HG03558 (cell line): ENCODE measurements at regions not wholly inside any gene's neighbourhood (a gene's known extent, or its start where the extent isn't known, plus 50 kb on each side); places are given as distances from the start of the nearest gene placed in this dataset.
"Not testable (repeated sequence)": the region's sequence is repeated elsewhere in the genome, so short reads cannot be mapped to it uniquely, and the experiment has no call there.

Experiments
- ATAC-seq: cut with Tn5 transposase; IDR thresholded peaks from one replicate; pipeline ENCODE4 v1.9.1; 2021; ENCODE audit warnings: moderate number of reproducible peaks; ENCODE audit not compliant: unreplicated experiment; ENCODE audit errors: extremely low read depth

- no peak for ATAC-seq
Observed at GRCh38 chr2:122713800-122714199, 958.3 kb downstream of the TSN start.

GRCh38 chr2:122720822-122721221 lies 965.4 kb downstream of the TSN start:
- ATAC-seq = not testable (repeated sequence)

GRCh38 chr2:122734766-122735424 lies 979.4 kb downstream of the TSN start:
- no peak for ATAC-seq

GRCh38 chr2:122736279-122736678 lies 980.8 kb downstream of the TSN start:
- ATAC-seq = no peak

GRCh38 chr2:122737429-122738077 lies 982.1 kb downstream of the TSN start:
- ATAC-seq = peak; percentile 72

GRCh38 chr2:122739732-122740593 lies 984.5 kb downstream of the TSN start:
- no peak for ATAC-seq

GRCh38 chr2:122740594-122740948 lies 985.1 kb downstream of the TSN start:
- ATAC-seq = no peak

GRCh38 chr2:122741403-122741802 lies 986.0 kb downstream of the TSN start:
- ATAC-seq = no peak

- ATAC-seq = no peak
Observed at GRCh38 chr2:122743021-122743675, 987.7 kb downstream of the TSN start.

GRCh38 chr2:122745603-122746002 lies 990.2 kb downstream of the TSN start:
- ATAC-seq = no peak

GRCh38 chr2:122747670-122748069 lies 992.2 kb downstream of the TSN start:
- no peak for ATAC-seq

- ATAC-seq = no peak
Observed at GRCh38 chr2:122748552-122749011, 993.1 kb downstream of the TSN start.

- no peak for ATAC-seq
Observed at GRCh38 chr2:122749405-122749804, 994.0 kb downstream of the TSN start.

GRCh38 chr2:122750095-122750494 lies 994.6 kb downstream of the TSN start:
- no peak for ATAC-seq

GRCh38 chr2:122750808-122751207 lies 995.4 kb downstream of the TSN start:
- no peak for ATAC-seq

- no peak for ATAC-seq
Observed at GRCh38 chr2:122753336-122753735, 997.9 kb downstream of the TSN start.

GRCh38 chr2:122754561-122754960 lies 999.1 kb downstream of the TSN start:
- ATAC-seq = no peak

- no peak for ATAC-seq
Observed at GRCh38 chr2:122755281-122755780, 999.9 kb downstream of the TSN start.

GRCh38 chr2:122758967-122759366 lies 1003.5 kb downstream of the TSN start:
- ATAC-seq = no peak

GRCh38 chr2:122764014-122764413 lies 1008.6 kb downstream of the TSN start:
- ATAC-seq = no peak
